AG04450 (cell line): ENCODE measurements at regions not wholly inside any gene's neighbourhood (a gene's known extent, or its start where the extent isn't known, plus 50 kb on each side); places are given as distances from the start of the nearest gene placed in this dataset.

ENCODE experiments used
- CTCF ChIA-PET: fragments of 300-600, 350-600 bp; formaldehyde crosslinking; extraction: SDS; loops from one replicate; lab custom pipeline; 2022; ENCODE audit warnings: antibody characterized with exemption, inconsistent platforms; lab: Charles Lee
- POLR2A ChIA-PET: fragments of 350-600 bp; formaldehyde crosslinking; extraction: SDS; loops from one replicate; lab custom pipeline; 2021; ENCODE audit warnings: antibody characterized with exemption, inconsistent platforms; lab: Yijun Ruan, JAX
- DNase-seq: peaks from one replicate; pipeline ENCODE4 v3.0.0-alpha.2; 2011; ENCODE audit warnings: low read depth, low spot score
- H3K27ac ChIP-seq: one replicate; pipeline ENCODE4 v1.5.1; 2012; ENCODE audit warnings: low read depth, low read length, control low read depth
- H3K27me3 ChIP-seq: one replicate; pipeline ENCODE4 v1.6.0; 2012; ENCODE audit warnings: low read length; ENCODE audit not compliant: control insufficient read depth, insufficient read depth
- H3K4me3 ChIP-seq: 2 replicates; pipeline ENCODE4 v1.5.1; 2011; ENCODE audit warnings: mild to moderate bottlenecking, low read depth, low read length, control low read depth
- H3K9me3 ChIP-seq: 2 replicates; pipeline ENCODE4 v1.5.1; 2012; ENCODE audit warnings: low read length; ENCODE audit not compliant: control insufficient read depth, insufficient read depth
- CTCF ChIP-seq: IDR thresholded peaks from 2 replicates; pipeline ENCODE4 v1.5.1; 2011; ENCODE audit warnings: low read depth, low read length, control low read depth, inconsistent platforms

GRCh38 chr16:85270374-85270773 is 158.1 kb upstream of the CIBAR2 start:
- DNase-seq = no peak
- Histone ChIP-seq H3K27me3 (no peaks in the 10 kb centered on the region), H3K9me3 (no peaks in the 10 kb centered on the region), H3K27ac (no peak overlapping the region), H3K4me3 (no peak overlapping the region)
- CTCF ChIA-PET = no interaction called here
- POLR2A ChIA-PET = no interaction called here
- no peak for TF ChIP-seq CTCF

DNA sequence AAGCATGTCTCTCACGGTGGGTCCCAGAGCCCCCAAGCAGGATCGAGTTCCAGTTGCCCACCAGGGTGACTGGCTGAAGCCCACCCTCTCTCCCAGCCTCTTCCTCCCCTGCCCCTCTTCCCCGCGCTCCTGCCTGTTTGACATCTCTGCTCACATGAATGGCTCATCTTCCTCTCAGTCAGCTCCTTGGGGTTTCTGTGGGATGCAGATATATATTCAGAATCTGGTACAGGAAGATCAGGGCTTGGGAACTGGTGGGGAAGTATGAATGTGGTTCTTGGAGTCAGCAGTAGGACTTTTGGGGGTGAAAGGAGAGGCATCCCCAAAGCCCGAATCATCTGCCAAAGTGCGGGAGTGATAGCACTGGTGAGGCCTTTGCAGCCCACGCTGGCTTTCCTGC is 158.9 kb upstream of the CIBAR2 start:
- ChIA-PET POLR2A (no interaction called here), CTCF (no interaction called here)
- Histone ChIP-seq H3K4me3 (no peak overlapping the region), H3K27me3 (no peaks in the 10 kb centered on the region), H3K9me3 (no peaks in the 10 kb centered on the region), H3K27ac (no peak overlapping the region)
- no peak for DNase-seq
- TF ChIP-seq CTCF = no peak

DNA sequence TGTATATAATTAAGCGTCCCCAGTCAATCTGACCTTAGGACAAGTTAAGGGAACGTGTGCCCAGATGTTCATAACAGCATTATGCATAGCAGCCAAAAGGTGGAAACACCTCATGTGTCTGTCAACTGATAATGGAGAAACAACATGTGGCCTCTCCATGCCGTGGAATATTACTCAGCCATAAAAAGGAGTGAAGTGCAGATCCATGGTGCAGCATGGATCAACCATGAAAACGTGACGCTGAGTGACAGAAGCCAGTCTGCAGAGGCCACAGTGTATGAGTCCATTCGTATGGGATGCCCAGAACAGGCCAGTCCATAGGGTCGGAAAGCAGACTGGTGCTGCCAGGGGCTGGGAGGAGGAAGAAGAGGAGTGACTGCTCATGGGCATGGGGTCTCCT is 161.0 kb upstream of the CIBAR2 start:
- CTCF ChIA-PET = no interaction called here
- POLR2A ChIA-PET = no interaction called here
- no peak for TF ChIP-seq CTCF
- DNase-seq = no peak
- Histone ChIP-seq H3K4me3 (no peak overlapping the region), H3K27ac (no peak overlapping the region), H3K9me3 (no peaks in the 10 kb centered on the region), H3K27me3 (no peaks in the 10 kb centered on the region)

- H3K4me3 ChIP-seq = no peak overlapping the region
- DNase-seq = no peak
- no peak overlapping the region for H3K27ac ChIP-seq
- H3K27me3 ChIP-seq = no peaks in the 10 kb centered on the region
- ChIA-PET POLR2A (no interaction called here), CTCF (interaction anchor here (1.0 to 2.5 kb wide), 10 partner anchors 13 to 444 kb away, joined by 3 to 25 read pairs (median 5); no protein-coding TSS in a partner anchor)
- no peak for TF ChIP-seq CTCF
- no peaks in the 10 kb centered on the region for H3K9me3 ChIP-seq
These were observed 162.2 kb upstream of the CIBAR2 start for GRCh38 chr16:85274501-85274900.

GRCh38 chr16:85274924-85275323 is 162.7 kb upstream of the CIBAR2 start:
- Histone ChIP-seq H3K27me3 (no peaks in the 10 kb centered on the region), H3K4me3 (no peak overlapping the region), H3K9me3 (no peaks in the 10 kb centered on the region), H3K27ac (no peak overlapping the region)
- ChIA-PET CTCF (interaction anchor here (1.0 to 2.5 kb wide), 12 partner anchors 13 to 444 kb away, joined by 3 to 25 read pairs (median 5); partner anchors contain the start of gene CIBAR2), POLR2A (no interaction called here)
- no peak for DNase-seq
- TF ChIP-seq CTCF = no peak
